Peyer's patch (tissue), 4 donors: ENCODE measurements at regions not wholly inside any gene's neighbourhood (a gene's known extent, or its start where the extent isn't known, plus 50 kb on each side); places are given as distances from the start of the nearest gene placed in this dataset.

ENCODE experiments used
- DNase-seq, 3 donors: peaks; one replicate each; pipeline ENCODE4 v3.0.0-alpha.2; 2017 to 2019
- H3K27ac ChIP-seq, 4 donors: fragments of 200-600 bp; sonication (generic); one replicate each; pipeline ENCODE4 v1.5.1; 2016 to 2019
- H3K27me3 ChIP-seq, 2 donors: fragments of 200-600 bp; sonication (generic); one replicate each; pipeline ENCODE4 v1.5.1; 2019
- H3K36me3 ChIP-seq, 3 donors: fragments of 200-600 bp; sonication (generic); one replicate each; pipeline ENCODE4 v1.5.1; 2016 to 2019
- H3K4me1 ChIP-seq, 4 donors: fragments of 200-600 bp; sonication (generic); one replicate each; pipeline ENCODE4 v1.5.1; 2016 to 2019
- H3K4me3 ChIP-seq, 4 donors: fragments of 200-600 bp; sonication (generic); 1 replicate in 3 of 4; 2 replicates in 1 of 4; pipeline ENCODE4 v1.5.1; 2016 to 2019; ENCODE audit warnings: mild to moderate bottlenecking in 1 of 4
- H3K9me3 ChIP-seq, 4 donors: fragments of 200-600 bp; sonication (generic); one replicate each; pipeline ENCODE4 v1.5.1; 2016 to 2019; ENCODE audit warnings: mild to moderate bottlenecking in 1 of 4
- CTCF ChIP-seq, 6 experiments: fragments of 450-650 bp in 4 of 6; fragments of 200-600 bp in 2 of 6; sonication (generic) in 1 of 6; IDR thresholded peaks; one replicate each; pipeline ENCODE4 v1.5.1; 2017 to 2019; ENCODE audit warnings: antibody characterized with exemption in 6 of 6, mild to moderate bottlenecking in 3 of 6, moderate library complexity in 1 of 6
- POLR2A ChIP-seq, 2 donors: fragments of 450-650 bp; IDR thresholded peaks; one replicate each; pipeline ENCODE4 v1.5.1; 2017; ENCODE audit warnings: antibody characterized with exemption in 2 of 2, mild to moderate bottlenecking in 2 of 2, moderate library complexity in 2 of 2

- H3K4me1 ChIP-seq, result peaks cover 0 to 4% (median 0%) of the 10 kb centered on the region in 4 donors
- TF ChIP-seq POLR2A (IDR thresholded peaks at IDR 0.05), result no peak
- TF ChIP-seq CTCF (IDR thresholded peaks at IDR 0.05), result no peak
- DNase-seq, result no peak
These were observed 145.8 kb upstream of the UBE2E1 start for GRCh38 chr3:23659840-23660430.

GRCh38 chr3:23662079-23662617 lies 143.6 kb upstream of the UBE2E1 start:
- Histone ChIP-seq H3K27me3 (no peaks in the 10 kb centered on the region), H3K9me3 (no peaks in the 10 kb centered on the region), H3K27ac (no peak overlapping the region), H3K4me3 (no peak overlapping the region), H3K4me1 (peaks cover 0 to 4% (median 0%) of the 10 kb centered on the region in 4 donors), H3K36me3 (no peaks in the 10 kb centered on the region)
- TF ChIP-seq CTCF (IDR thresholded peaks at IDR 0.05) (no peak), POLR2A (IDR thresholded peaks at IDR 0.05) (no peak)
- no peak for DNase-seq

More at GRCh38 chr3:23659840-23660430, 145.8 kb upstream of the UBE2E1 start:
- Histone ChIP-seq H3K27me3 (no peaks in the 10 kb centered on the region), H3K27ac (no peak overlapping the region), H3K9me3 (peaks cover 0 to 5% (median 0%) of the 10 kb centered on the region in 4 donors), H3K4me3 (no peak overlapping the region), H3K36me3 (no peaks in the 10 kb centered on the region)

GRCh38 chr3:23663246-23663645 lies 142.5 kb upstream of the UBE2E1 start:
- TF ChIP-seq CTCF (IDR thresholded peaks at IDR 0.05), result no peak
- TF ChIP-seq POLR2A (IDR thresholded peaks at IDR 0.05), result no peak
- Histone ChIP-seq H3K4me3 (no peak overlapping the region), H3K4me1 (peaks cover 0 to 4% (median 0%) of the 10 kb centered on the region in 4 donors), H3K27ac (no peak overlapping the region), H3K36me3 (no peaks in the 10 kb centered on the region), H3K9me3 (no peaks in the 10 kb centered on the region), H3K27me3 (no peaks in the 10 kb centered on the region)
- no peak for DNase-seq

- no peaks in the 10 kb centered on the region for H3K36me3 ChIP-seq
- H3K27ac ChIP-seq, result no peak overlapping the region
- H3K4me1 ChIP-seq, result peaks cover 0 to 2% (median 0%) of the 10 kb centered on the region in 4 donors
- TF ChIP-seq POLR2A (IDR thresholded peaks at IDR 0.05), result no peak
- TF ChIP-seq CTCF (IDR thresholded peaks at IDR 0.05), result no peak
- no peaks in the 10 kb centered on the region for H3K27me3 ChIP-seq
- H3K4me3 ChIP-seq, result no peak overlapping the region
- DNase-seq, result no peak
- H3K9me3 ChIP-seq, result no peaks in the 10 kb centered on the region
These were observed 142.0 kb upstream of the UBE2E1 start for GRCh38 chr3:23663661-23664186.

GRCh38 chr3:23664459-23664858 lies 141.3 kb upstream of the UBE2E1 start:
- TF ChIP-seq CTCF (IDR thresholded peaks at IDR 0.05), result no peak
- no peak for TF ChIP-seq POLR2A (IDR thresholded peaks at IDR 0.05)
- H3K27me3 ChIP-seq, result no peaks in the 10 kb centered on the region
- DNase-seq, result no peak
- no peak overlapping the region for H3K4me3 ChIP-seq
- no peaks in the 10 kb centered on the region for H3K36me3 ChIP-seq
- H3K9me3 ChIP-seq, result no peaks in the 10 kb centered on the region
- H3K27ac ChIP-seq, result no peak overlapping the region
- no peaks in the 10 kb centered on the region for H3K4me1 ChIP-seq
